KMS-11 (cell line): ENCODE measurements at regions not wholly inside any gene's neighbourhood (a gene's known extent, or its start where the extent isn't known, plus 50 kb on each side); places are given as distances from the start of the nearest gene placed in this dataset.

Source experiments
- H2AFZ ChIP-seq: fragments of 200-600 bp; sonication (generic); 2 replicates; pipeline ENCODE4 v1.6.1; 2016; ENCODE audit warnings: antibody characterized with exemption, mixed run types, low read depth
- H3K27ac ChIP-seq: fragments of 200-600 bp; sonication (generic); 2 replicates; pipeline ENCODE4 v1.6.1; 2016; ENCODE audit warnings: mild to moderate bottlenecking, mixed run types
- H3K27me3 ChIP-seq: fragments of 200-600 bp; sonication (generic); 2 replicates; pipeline ENCODE4 v1.6.1; 2017; ENCODE audit warnings: mild to moderate bottlenecking, low read depth, mixed run types, moderate library complexity; ENCODE audit not compliant: insufficient read depth
- H3K36me3 ChIP-seq: fragments of 200-600 bp; sonication (generic); 2 replicates; pipeline ENCODE4 v1.6.1; 2017; ENCODE audit warnings: mild to moderate bottlenecking, mixed run types; ENCODE audit not compliant: insufficient read depth
- H3K4me1 ChIP-seq: fragments of 200-600 bp; sonication (generic); 2 replicates; pipeline ENCODE4 v1.6.1; 2016; ENCODE audit warnings: mild to moderate bottlenecking, low read depth, mixed run types; ENCODE audit not compliant: poor library complexity, severe bottlenecking
- H3K4me2 ChIP-seq: fragments of 200-600 bp; sonication (generic); 2 replicates; pipeline ENCODE4 v1.7.0; 2016; ENCODE audit warnings: mild to moderate bottlenecking, mixed run types
- H3K4me3 ChIP-seq: fragments of 200-600 bp; sonication (generic); IDR thresholded peaks from 2 replicates; pipeline ENCODE4 v1.6.1; 2017; ENCODE audit warnings: low read depth, low read length, mixed read lengths; ENCODE audit not compliant: insufficient read depth
- H3K79me2 ChIP-seq: fragments of 200-600 bp; sonication (generic); 2 replicates; pipeline ENCODE4 v1.6.1; 2016; ENCODE audit warnings: low read depth, mixed run types; ENCODE audit not compliant: insufficient read depth
- H3K9ac ChIP-seq: fragments of 200-600 bp; sonication (generic); 2 replicates; pipeline ENCODE4 v1.6.1; 2016; ENCODE audit warnings: mild to moderate bottlenecking, mixed run types
- H4K20me1 ChIP-seq: fragments of 200-600 bp; sonication (generic); 2 replicates; pipeline ENCODE4 v1.6.1; 2016; ENCODE audit warnings: mild to moderate bottlenecking, mixed run types; ENCODE audit not compliant: insufficient read depth
- TF ChIP-seq, protein P1 (sequence below): fragments of 200-600 bp; sonication (generic); conservative IDR thresholded peaks from 2 replicates; pipeline ENCODE4 v1.6.1; 2017; ENCODE audit warnings: low read depth, mild to moderate bottlenecking, antibody characterized with exemption, low read length, moderate library complexity, mixed read lengths

DNA sequence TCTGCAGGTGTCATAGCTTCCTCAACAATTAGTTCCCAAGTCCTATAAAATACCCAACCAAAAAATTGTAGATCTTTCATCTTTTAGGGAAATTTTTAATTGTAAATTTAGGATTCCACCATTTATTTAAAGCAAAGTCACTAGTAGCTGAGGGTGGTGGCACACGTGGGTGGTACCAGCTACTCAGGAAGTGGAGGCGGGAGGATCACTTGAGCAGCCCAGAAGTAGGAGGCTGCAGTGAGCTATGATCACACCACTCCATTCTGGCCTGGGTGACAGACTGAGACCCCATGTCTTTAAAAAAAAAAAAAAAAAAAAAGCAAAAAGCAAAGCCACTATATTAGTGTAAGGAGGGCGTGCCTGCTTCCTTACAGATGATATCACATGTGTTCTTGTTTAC lies 60.3 kb upstream of the GREB1L start:
- Histone ChIP-seq H2AFZ (no peak overlapping the region), H3K27me3 (no peaks in the 10 kb centered on the region), H3K27ac (no peak overlapping the region), H3K4me2 (no peak overlapping the region), H3K4me1 (no peaks in the 10 kb centered on the region), H3K36me3 (no peaks in the 10 kb centered on the region), H4K20me1 (no peaks in the 10 kb centered on the region), H3K4me3 (no peak overlapping the region), H3K79me2 (no peaks in the 10 kb centered on the region), H3K9ac (no peak overlapping the region)
- TF ChIP-seq, protein P1, sequence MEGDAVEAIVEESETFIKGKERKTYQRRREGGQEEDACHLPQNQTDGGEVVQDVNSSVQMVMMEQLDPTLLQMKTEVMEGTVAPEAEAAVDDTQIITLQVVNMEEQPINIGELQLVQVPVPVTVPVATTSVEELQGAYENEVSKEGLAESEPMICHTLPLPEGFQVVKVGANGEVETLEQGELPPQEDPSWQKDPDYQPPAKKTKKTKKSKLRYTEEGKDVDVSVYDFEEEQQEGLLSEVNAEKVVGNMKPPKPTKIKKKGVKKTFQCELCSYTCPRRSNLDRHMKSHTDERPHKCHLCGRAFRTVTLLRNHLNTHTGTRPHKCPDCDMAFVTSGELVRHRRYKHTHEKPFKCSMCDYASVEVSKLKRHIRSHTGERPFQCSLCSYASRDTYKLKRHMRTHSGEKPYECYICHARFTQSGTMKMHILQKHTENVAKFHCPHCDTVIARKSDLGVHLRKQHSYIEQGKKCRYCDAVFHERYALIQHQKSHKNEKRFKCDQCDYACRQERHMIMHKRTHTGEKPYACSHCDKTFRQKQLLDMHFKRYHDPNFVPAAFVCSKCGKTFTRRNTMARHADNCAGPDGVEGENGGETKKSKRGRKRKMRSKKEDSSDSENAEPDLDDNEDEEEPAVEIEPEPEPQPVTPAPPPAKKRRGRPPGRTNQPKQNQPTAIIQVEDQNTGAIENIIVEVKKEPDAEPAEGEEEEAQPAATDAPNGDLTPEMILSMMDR: no peak

DNA sequence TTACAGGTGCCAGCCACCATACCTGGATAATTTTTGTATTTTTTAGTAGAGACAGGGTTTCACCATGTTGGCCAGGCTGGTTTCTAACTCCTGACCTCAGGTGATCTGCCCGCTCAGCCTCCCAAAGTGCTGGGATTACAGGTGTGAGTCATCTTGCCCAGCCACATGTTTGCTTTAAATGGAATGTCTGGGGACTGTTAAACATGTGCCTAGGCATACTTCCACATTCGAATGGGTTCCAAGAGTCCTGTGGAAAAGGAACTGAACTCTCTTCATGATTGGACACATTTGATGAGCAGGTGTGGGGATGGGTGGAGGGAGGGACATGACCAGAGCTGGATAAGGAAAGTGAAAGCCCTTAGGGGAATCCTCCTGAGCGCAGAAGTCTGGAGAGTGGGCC lies 58.4 kb upstream of the GREB1L start:
- H3K27me3 ChIP-seq: no peaks in the 10 kb centered on the region
- H3K4me3 ChIP-seq: no peak overlapping the region
- H3K4me1 ChIP-seq: no peaks in the 10 kb centered on the region
- no peak overlapping the region for H3K4me2 ChIP-seq
- no peaks in the 10 kb centered on the region for H4K20me1 ChIP-seq
- TF ChIP-seq, protein P1: no peak
- no peak overlapping the region for H3K27ac ChIP-seq
- H2AFZ ChIP-seq: no peak overlapping the region
- H3K79me2 ChIP-seq: no peaks in the 10 kb centered on the region
- no peaks in the 10 kb centered on the region for H3K36me3 ChIP-seq
- H3K9ac ChIP-seq: no peak overlapping the region

DNA sequence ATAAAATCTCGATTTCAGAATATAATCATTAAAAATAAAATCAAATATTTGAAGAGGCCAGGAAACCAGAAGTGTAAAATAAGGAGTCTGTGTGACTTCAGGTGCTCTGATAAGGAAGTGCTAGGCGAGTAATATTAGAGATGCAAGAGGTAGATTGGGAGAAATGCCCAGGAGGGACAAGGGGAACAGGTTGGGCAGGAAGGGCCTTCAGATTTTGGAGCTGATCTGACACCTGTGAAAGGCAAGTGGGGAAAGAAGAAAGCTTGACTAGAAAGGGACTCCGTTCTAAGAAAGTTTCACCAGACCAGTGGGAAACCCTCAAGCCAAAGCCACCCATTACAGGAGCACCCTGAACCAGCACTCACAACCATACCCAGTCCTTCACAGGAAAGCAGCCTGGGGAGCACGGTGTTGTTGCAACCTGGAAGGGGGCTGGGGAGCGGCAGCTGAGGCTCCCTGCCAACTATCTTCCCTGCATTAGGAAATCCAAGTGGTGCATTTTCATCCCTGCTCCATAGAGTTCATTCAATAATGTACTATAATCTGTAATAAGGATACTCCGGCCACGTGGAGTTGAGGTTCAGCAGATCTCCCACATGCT lies 57.5 kb upstream of the GREB1L start:
- Histone ChIP-seq H3K36me3 (no peaks in the 10 kb centered on the region), H3K4me2 (no peak overlapping the region), H3K27ac (no peak overlapping the region), H3K79me2 (no peaks in the 10 kb centered on the region), H3K9ac (no peak overlapping the region), H2AFZ (no peak overlapping the region), H4K20me1 (no peaks in the 10 kb centered on the region), H3K27me3 (no peaks in the 10 kb centered on the region), H3K4me3 (no peak overlapping the region), H3K4me1 (no peaks in the 10 kb centered on the region)
- TF ChIP-seq, protein P1: no peak

DNA sequence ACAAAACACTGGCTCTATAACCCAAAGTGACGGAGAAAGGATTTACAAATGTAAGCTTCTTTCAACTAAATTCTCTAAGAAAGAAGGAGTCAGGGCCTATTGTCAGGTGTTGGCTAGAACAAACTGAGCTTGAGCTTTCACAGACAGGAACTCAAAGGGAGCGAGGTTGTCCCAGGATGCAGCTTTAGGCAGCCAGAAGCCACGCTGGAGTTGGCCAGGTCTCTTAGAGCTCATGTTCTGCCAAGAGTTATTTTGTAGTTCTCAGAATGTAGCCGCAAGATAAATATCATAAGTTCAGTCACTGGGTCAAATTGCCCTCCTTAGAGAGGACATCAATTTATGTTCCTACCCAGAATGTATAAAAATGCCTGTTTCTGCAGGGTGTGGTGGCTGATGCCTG lies 54.1 kb upstream of the GREB1L start:
- no peaks in the 10 kb centered on the region for H4K20me1 ChIP-seq
- no peaks in the 10 kb centered on the region for H3K79me2 ChIP-seq
- H3K4me2 ChIP-seq: no peak overlapping the region
- no peaks in the 10 kb centered on the region for H3K27me3 ChIP-seq
- H3K36me3 ChIP-seq: no peaks in the 10 kb centered on the region
- no peak overlapping the region for H3K9ac ChIP-seq
- no peak overlapping the region for H2AFZ ChIP-seq
- H3K4me1 ChIP-seq: no peaks in the 10 kb centered on the region
- no peak overlapping the region for H3K27ac ChIP-seq
- no peak overlapping the region for H3K4me3 ChIP-seq
- TF ChIP-seq, protein P1: no peak
